ENCODE measurements at regions not wholly inside any gene's neighbourhood (a gene's known extent, or its start where the extent isn't known, plus 50 kb on each side); places are given as distances from the start of the nearest gene placed in this dataset.
A peak's percentile ranks its signal among the peaks of the same experiment; 100 is the strongest.

DNA sequence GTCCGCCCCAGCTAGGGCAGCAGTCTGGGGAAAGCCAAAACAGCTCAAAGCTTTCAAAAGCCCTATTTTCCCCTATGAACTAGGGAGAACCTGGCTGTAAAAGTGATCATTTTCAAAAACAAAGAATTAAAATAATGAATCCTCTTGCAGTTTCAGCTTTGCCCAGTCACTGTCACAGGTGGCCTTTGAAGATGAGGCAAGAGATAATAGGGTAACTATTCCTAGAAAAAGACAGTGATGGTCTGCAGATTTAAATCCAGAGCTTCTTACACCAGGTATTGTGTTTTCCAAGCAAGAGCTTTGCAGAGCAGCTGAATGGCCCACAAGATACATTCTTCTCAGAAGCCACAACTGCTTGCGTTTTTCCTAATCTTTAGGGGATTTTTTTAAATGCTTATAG is 80.2 kb upstream of the NUDT4 start:
- intact Hi-C loops (cut with micrococcal nuclease; ENCODE audit: unreplicated experiment), result no loop called here
- no peaks in the 10 kb centered on the region for H3K9me3 Mint-ChIP-seq (ENCODE audit: unreplicated experiment)
- no peaks in the 10 kb centered on the region for H3K27me3 Mint-ChIP-seq (ENCODE audit: insufficient read depth, unreplicated experiment)
- Histone ChIP-seq H3K36me3 (ENCODE audit: control insufficient read depth, insufficient read depth, low read length) (no peaks in the 10 kb centered on the region), H3K4me3 (ENCODE audit: low read depth, low read length) (no peak overlapping the region), H3K4me1 (peaks cover 32% of the 10 kb centered on the region), H3K9me3 (no peaks in the 10 kb centered on the region), H3K27me3 (replicated peaks; ENCODE audit: control insufficient read depth, insufficient read depth, low read length) (no peaks in the 10 kb centered on the region)
- POLR2A ChIA-PET, result no interaction called here
- no peak for DNase-seq
- BruUV-seq (replicated peaks), result no TSS peak
- no peak overlapping the region for H3K4me3 Mint-ChIP-seq (ENCODE audit: unreplicated experiment)
- CTCF ChIA-PET, result no interaction called here
- H3K4me1 Mint-ChIP-seq (ENCODE audit: low read depth, unreplicated experiment), result peaks cover 31% of the 10 kb centered on the region
- TF ChIP-seq, protein P1, sequence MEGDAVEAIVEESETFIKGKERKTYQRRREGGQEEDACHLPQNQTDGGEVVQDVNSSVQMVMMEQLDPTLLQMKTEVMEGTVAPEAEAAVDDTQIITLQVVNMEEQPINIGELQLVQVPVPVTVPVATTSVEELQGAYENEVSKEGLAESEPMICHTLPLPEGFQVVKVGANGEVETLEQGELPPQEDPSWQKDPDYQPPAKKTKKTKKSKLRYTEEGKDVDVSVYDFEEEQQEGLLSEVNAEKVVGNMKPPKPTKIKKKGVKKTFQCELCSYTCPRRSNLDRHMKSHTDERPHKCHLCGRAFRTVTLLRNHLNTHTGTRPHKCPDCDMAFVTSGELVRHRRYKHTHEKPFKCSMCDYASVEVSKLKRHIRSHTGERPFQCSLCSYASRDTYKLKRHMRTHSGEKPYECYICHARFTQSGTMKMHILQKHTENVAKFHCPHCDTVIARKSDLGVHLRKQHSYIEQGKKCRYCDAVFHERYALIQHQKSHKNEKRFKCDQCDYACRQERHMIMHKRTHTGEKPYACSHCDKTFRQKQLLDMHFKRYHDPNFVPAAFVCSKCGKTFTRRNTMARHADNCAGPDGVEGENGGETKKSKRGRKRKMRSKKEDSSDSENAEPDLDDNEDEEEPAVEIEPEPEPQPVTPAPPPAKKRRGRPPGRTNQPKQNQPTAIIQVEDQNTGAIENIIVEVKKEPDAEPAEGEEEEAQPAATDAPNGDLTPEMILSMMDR (IDR thresholded peaks at IDR 0.05; ENCODE audit: insufficient read depth in 1 of 2, low read depth in 1 of 2, low read length in 1 of 2, severe bottlenecking in 1 of 2, unreplicated experiment in 1 of 2), result no peak
- no peak overlapping the region for H3K27ac Mint-ChIP-seq (ENCODE audit: unreplicated experiment)
- no peaks in the 10 kb centered on the region for H3K36me3 Mint-ChIP-seq (ENCODE audit: insufficient read depth, unreplicated experiment)

DNA sequence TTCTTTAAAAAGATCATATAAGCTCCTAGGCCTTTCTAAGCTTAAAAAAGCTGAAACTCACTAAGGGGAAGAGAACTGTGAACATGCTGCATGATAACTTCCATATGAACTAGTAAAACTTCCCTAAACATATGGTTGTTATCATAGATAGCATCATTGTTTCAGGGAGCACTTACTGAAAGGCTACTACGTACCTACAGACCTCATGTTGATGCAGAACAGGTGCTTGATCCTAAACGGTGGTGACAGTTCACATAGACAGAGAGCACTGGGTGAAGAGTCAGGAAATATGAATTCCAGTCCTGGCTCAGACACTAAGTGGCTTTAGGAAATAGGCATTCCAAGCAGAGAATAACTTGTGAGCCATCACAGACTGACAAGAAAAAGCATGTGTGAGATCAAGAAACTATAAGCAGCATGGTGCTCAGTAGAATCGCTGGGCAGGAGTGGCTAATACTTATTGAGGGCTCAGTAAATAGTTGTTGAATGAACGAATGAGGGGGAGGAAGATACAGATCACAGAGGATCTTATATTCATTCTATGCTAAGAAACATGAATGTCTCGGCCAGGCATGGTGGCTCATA is 78.4 kb upstream of the NUDT4 start:
- Mint-ChIP-seq H3K4me3 (ENCODE audit: unreplicated experiment) (no peak overlapping the region), H3K36me3 (ENCODE audit: insufficient read depth, unreplicated experiment) (no peaks in the 10 kb centered on the region), H3K27ac (ENCODE audit: unreplicated experiment) (no peak overlapping the region), H3K9me3 (ENCODE audit: unreplicated experiment) (no peaks in the 10 kb centered on the region), H3K4me1 (ENCODE audit: low read depth, unreplicated experiment) (peaks cover 31% of the 10 kb centered on the region), H3K27me3 (ENCODE audit: insufficient read depth, unreplicated experiment) (no peaks in the 10 kb centered on the region)
- BruUV-seq (replicated peaks), result no TSS peak
- peaks cover 29% of the 10 kb centered on the region for H3K4me1 ChIP-seq
- CTCF ChIA-PET, result no interaction called here
- POLR2A ChIA-PET, result interaction anchor here (0.6 kb wide), 1 partner anchor 312 kb away, joined by 3 read pairs; no protein-coding TSS in a partner anchor
- intact Hi-C loops (cut with micrococcal nuclease; ENCODE audit: unreplicated experiment), result no loop called here
- H3K27me3 ChIP-seq (replicated peaks; ENCODE audit: control insufficient read depth, insufficient read depth, low read length), result no peaks in the 10 kb centered on the region
- no peak for DNase-seq
- TF ChIP-seq, protein P1 (IDR thresholded peaks at IDR 0.05; ENCODE audit: insufficient read depth in 1 of 2, low read depth in 1 of 2, low read length in 1 of 2, severe bottlenecking in 1 of 2, unreplicated experiment in 1 of 2), result no peak
- no peaks in the 10 kb centered on the region for H3K36me3 ChIP-seq (ENCODE audit: control insufficient read depth, insufficient read depth, low read length)
- H3K9me3 ChIP-seq, result no peaks in the 10 kb centered on the region
- H3K4me3 ChIP-seq (ENCODE audit: low read depth, low read length), result no peak overlapping the region

DNA sequence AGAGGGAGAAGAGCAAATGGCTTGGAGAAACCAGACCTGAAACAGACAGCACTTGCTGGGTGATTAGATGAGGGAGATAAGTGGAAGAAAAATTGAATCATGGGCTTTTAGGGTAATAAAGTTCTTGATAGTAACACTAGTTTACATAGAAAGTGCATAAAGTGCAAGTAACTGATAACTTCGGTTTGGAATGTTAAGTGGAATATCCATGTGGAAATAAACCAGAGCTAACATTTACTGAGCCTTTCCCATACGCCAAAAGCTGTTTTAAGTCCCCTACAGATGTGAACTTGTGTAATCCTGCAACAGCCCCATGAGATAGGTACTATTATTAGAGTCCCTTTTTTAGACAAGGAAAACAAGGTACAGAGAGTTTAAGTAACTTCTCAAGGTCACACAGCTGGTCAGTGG is 77.1 kb upstream of the NUDT4 start:
- ChIA-PET CTCF (no interaction called here), POLR2A (interaction anchor here (0.6 to 0.9 kb wide), 3 partner anchors 10 to 146 kb away, joined by 3 to 5 read pairs (median 3); no protein-coding TSS in a partner anchor)
- Mint-ChIP-seq H3K27ac (ENCODE audit: unreplicated experiment) (no peak overlapping the region), H3K9me3 (ENCODE audit: unreplicated experiment) (no peaks in the 10 kb centered on the region), H3K36me3 (ENCODE audit: insufficient read depth, unreplicated experiment) (no peaks in the 10 kb centered on the region), H3K4me1 (ENCODE audit: low read depth, unreplicated experiment) (peaks cover 31% of the 10 kb centered on the region), H3K4me3 (ENCODE audit: unreplicated experiment) (peak overlapping the region; percentile 5), H3K27me3 (ENCODE audit: insufficient read depth, unreplicated experiment) (no peaks in the 10 kb centered on the region)
- peaks cover 29% of the 10 kb centered on the region for H3K4me1 ChIP-seq
- peak; percentile 38 to 48 for DNase-seq
- no peaks in the 10 kb centered on the region for H3K36me3 ChIP-seq (ENCODE audit: control insufficient read depth, insufficient read depth, low read length)
- H3K9me3 ChIP-seq, result no peaks in the 10 kb centered on the region
- no peak overlapping the region for H3K4me3 ChIP-seq (ENCODE audit: low read depth, low read length)
- intact Hi-C loops (cut with micrococcal nuclease; ENCODE audit: unreplicated experiment), result loop anchor here (1.0 kb wide), 1 partner anchor 14 kb away; no protein-coding TSS in a partner anchor
- no TSS peak for BruUV-seq (replicated peaks)
- H3K27me3 ChIP-seq (replicated peaks; ENCODE audit: control insufficient read depth, insufficient read depth, low read length), result no peaks in the 10 kb centered on the region
- TF ChIP-seq, protein P1 (IDR thresholded peaks at IDR 0.05; ENCODE audit: insufficient read depth in 1 of 2, low read depth in 1 of 2, low read length in 1 of 2, severe bottlenecking in 1 of 2, unreplicated experiment in 1 of 2), result no peak

Measured in Caco-2 (cell line).